ENCODE measurements at regions not wholly inside any gene's neighbourhood (a gene's known extent, or its start where the extent isn't known, plus 50 kb on each side); places are given as distances from the start of the nearest gene placed in this dataset.

DNA sequence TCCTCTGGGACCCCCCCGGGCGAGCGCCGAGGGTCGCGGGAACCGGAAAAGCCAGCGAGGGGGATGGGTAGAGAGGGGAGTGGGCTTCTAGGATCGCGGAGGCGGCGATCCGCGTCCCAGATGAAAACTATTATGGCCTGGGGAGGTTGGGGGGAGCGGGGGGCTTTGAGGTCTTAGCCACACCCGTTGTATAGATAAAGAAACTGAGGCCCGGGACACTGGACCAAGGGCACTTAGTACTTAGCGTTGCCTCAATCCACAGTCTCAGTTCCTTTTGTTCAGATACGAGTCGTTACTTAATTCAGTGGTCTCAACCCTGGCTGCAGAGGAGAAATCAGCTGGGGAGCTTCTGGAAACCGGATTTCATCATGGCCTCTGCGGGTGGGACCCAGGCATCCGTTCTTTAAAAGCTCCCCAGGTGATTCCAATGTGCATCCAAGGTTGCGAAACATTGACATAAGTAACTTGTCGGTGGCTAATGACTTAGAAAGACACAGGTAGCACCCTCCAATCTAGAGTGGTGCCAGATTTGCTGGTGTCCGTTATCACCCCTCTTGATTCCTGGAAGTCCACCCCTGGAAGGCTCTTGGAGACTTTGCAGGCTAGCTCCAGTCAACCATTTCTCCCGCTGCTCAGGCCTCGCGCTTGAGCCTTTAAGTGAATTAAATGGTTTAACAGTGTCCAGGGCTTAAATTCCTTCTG, 90.7 kb downstream of the GEMIN8 start:
- TF ChIP-seq CTCF (conservative IDR thresholded peaks at IDR 0.05; ENCODE audit: low read depth), result no peak
- no peak for DNase-seq (ENCODE audit: low spot score)
- POLR2A ChIA-PET (ENCODE audit: low non-redundant PET), result no interaction called here
- no peak overlapping the region for H3K27ac ChIP-seq
- CTCF ChIA-PET, result no interaction called here

- no peak overlapping the region for H3K27ac ChIP-seq
- no peak for TF ChIP-seq CTCF (conservative IDR thresholded peaks at IDR 0.05; ENCODE audit: low read depth)
- ChIA-PET CTCF (interaction anchor here (0.9 kb wide), 1 partner anchor 43 kb away, joined by 3 read pairs; no protein-coding TSS in a partner anchor), POLR2A (ENCODE audit: low non-redundant PET) (no interaction called here)
- peak; percentile 13 for DNase-seq (ENCODE audit: low spot score)
These were observed 91.5 kb downstream of the GEMIN8 start for GRCh38 chrX:13938051-13938828.

GRCh38 chrX:13937370-13938050, 92.2 kb downstream of the GEMIN8 start:
- CTCF ChIA-PET, result interaction anchor here (0.9 kb wide), 1 partner anchor 43 kb away, joined by 3 read pairs; no protein-coding TSS in a partner anchor
- peak; percentile 0 for DNase-seq (ENCODE audit: low spot score)
- no peak overlapping the region for H3K27ac ChIP-seq
- POLR2A ChIA-PET (ENCODE audit: low non-redundant PET), result no interaction called here
- no peak for TF ChIP-seq CTCF (conservative IDR thresholded peaks at IDR 0.05; ENCODE audit: low read depth)

DNA sequence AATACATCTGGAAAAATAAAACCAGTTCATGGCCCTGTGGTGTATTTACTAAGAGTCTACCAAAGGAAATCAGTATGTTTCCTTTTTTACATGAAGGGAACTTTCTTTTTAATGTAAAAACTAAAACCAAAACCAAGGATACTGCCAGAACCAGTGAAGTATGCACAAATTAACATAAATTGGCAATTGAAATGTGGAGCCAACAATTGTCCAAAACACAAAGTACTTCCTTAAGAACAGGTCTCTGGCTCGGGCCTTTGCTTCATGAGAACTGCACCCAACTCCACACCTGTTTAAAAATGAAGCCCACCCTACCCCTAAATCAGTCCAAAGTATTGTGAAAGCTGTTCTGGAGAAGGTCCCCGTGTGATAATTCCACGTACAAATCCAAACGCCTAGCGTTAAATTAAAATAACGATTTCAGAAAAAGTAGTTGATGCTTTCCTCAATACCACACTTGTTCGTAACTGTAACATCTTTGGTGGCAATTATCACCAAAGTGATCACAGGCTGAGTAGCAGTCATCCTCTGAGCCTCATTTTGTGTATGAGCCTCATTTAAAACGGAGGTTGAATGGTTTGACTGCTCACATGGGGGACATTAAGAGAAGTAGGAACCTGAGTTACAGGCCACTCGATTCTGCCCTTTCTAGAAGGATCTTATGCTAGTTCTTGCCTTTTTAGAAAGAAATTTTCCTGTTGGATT, 93.0 kb downstream of the GEMIN8 start:
- DNase-seq (ENCODE audit: low spot score), result no peak
- no peak for TF ChIP-seq CTCF (conservative IDR thresholded peaks at IDR 0.05; ENCODE audit: low read depth)
- H3K27ac ChIP-seq, result no peak overlapping the region
- ChIA-PET POLR2A (ENCODE audit: low non-redundant PET) (no interaction called here), CTCF (no interaction called here)

DNA sequence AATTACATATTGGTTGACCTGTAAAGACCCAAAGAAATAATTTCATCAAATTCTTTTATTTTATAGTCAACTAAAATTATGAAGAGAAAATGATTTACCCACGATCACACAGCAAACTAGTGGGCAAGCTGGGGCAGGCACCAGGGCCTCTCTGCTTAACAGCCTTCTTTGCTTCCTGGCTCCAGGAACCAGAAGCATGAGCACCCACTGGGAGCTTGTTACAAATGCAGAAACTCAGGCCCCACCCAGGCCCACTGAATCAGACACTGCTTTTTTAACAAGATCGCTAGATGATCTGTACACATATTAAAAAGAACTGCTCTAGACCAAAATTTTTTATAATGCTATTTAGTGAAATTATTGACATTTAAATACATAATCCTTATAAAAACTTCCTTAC, 95.0 kb downstream of the GEMIN8 start:
- CTCF ChIA-PET, result interaction anchor here (0.6 kb wide), 1 partner anchor 199 kb away, joined by 4 read pairs; no protein-coding TSS in a partner anchor
- no peak overlapping the region for H3K27ac ChIP-seq
- no peak for TF ChIP-seq CTCF (conservative IDR thresholded peaks at IDR 0.05; ENCODE audit: low read depth)
- DNase-seq (ENCODE audit: low spot score), result no peak
- POLR2A ChIA-PET (ENCODE audit: low non-redundant PET), result no interaction called here

- ChIA-PET POLR2A (ENCODE audit: low non-redundant PET) (no interaction called here), CTCF (no interaction called here)
- no peak for DNase-seq (ENCODE audit: low spot score)
- TF ChIP-seq CTCF (conservative IDR thresholded peaks at IDR 0.05; ENCODE audit: low read depth), result no peak
- H3K27ac ChIP-seq, result no peak overlapping the region
These were observed 95.8 kb downstream of the GEMIN8 start for GRCh38 chrX:13933851-13934250.

All from RWPE1 (cell line).